ENCODE measurements at regions not wholly inside any gene's neighbourhood (a gene's known extent, or its start where the extent isn't known, plus 50 kb on each side); places are given as distances from the start of the nearest gene placed in this dataset.

DNA sequence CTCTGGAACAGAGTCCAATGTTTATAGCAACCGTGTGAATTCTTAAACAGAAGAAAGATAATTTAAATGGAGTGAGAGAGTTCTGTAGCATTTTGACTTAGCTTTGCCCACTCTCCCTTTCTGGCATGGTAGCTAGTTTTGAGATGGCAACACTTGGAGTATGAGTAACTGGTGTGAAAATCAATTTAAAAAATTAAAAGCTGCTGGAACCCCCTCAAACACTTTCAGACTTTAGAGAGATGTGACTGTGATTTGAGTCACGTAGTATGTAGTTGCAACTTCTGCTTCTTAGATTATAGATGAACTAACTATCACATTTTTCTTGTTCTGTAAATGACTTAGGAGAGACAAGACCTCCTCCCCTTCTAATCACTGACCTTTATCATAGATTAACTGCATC, 2309.5 kb upstream of the C9orf72 start:
- H3K4me1 ChIP-seq (ENCODE audit: insufficient read depth, low read length, severe bottlenecking) = no peaks in the 10 kb centered on the region
- H3K4me3 ChIP-seq (ENCODE audit: low read depth, low read length, poor library complexity, severe bottlenecking) = no peak overlapping the region
- H3K4me2 ChIP-seq (ENCODE audit: low read length) = no peak overlapping the region
- no peak overlapping the region for H2AFZ ChIP-seq (ENCODE audit: low read length)
- TF ChIP-seq EZH2 (IDR thresholded peaks at IDR 0.05; ENCODE audit: borderline replicate concordance, low read length) = no peak
- no peaks in the 10 kb centered on the region for H3K36me3 ChIP-seq (ENCODE audit: insufficient read depth, low read length)
- H3K9ac ChIP-seq (ENCODE audit: low read length) = no peak overlapping the region
- no peaks in the 10 kb centered on the region for H4K20me1 ChIP-seq (ENCODE audit: insufficient read depth, low read length)
- H3K27me3 ChIP-seq (ENCODE audit: insufficient read depth, low read length) = no peaks in the 10 kb centered on the region
- H3K79me2 ChIP-seq (ENCODE audit: insufficient read depth, low read length) = no peaks in the 10 kb centered on the region
- H3K9me3 ChIP-seq (ENCODE audit: low read length) = no peaks in the 10 kb centered on the region
- H3F3A ChIP-seq (ENCODE audit: insufficient read depth, low read length) = no peaks in the 10 kb centered on the region
- H3K27ac ChIP-seq (ENCODE audit: low read depth, low read length, poor library complexity, severe bottlenecking) = no peak overlapping the region
- H3K9me2 ChIP-seq (ENCODE audit: low read depth, low read length) = no peaks in the 10 kb centered on the region

DNA sequence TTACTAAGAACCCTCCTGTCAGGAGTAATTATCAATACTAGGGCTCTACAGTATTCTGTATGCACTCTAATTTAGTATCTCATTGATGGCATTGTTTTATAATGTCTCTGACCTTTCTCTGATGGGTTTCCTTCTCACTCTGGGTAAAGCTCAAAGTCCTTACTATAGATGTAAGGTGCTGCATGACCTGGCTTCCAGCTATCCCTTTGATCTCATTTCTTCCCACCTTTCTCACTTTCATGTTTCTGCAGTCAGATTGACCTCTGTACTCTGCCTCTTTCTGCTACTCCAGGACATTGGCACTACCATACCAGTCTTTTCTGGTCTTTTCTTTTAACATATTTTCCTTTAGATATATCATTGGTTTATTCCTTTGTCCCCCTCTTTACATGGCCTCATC, 2332.8 kb upstream of the C9orf72 start:
- no peak for TF ChIP-seq EZH2 (IDR thresholded peaks at IDR 0.05; ENCODE audit: borderline replicate concordance, low read length)
- TF ChIP-seq CTCF (IDR thresholded peaks at IDR 0.05; ENCODE audit: low read length) = no peak
- H3K9ac ChIP-seq (ENCODE audit: low read length) = no peak overlapping the region

GRCh38 chr9:29928072-29928471, 2354.8 kb upstream of the C9orf72 start:
- no peak overlapping the region for H3K4me3 ChIP-seq (ENCODE audit: low read depth, low read length, poor library complexity, severe bottlenecking)
- H3K27ac ChIP-seq (ENCODE audit: low read depth, low read length, poor library complexity, severe bottlenecking) = no peak overlapping the region
- H3K9me3 ChIP-seq (ENCODE audit: low read length) = no peaks in the 10 kb centered on the region
- H3K79me2 ChIP-seq (ENCODE audit: insufficient read depth, low read length) = no peaks in the 10 kb centered on the region
- H3F3A ChIP-seq (ENCODE audit: insufficient read depth, low read length) = no peaks in the 10 kb centered on the region
- H3K4me1 ChIP-seq (ENCODE audit: insufficient read depth, low read length, severe bottlenecking) = no peaks in the 10 kb centered on the region
- H3K9ac ChIP-seq (ENCODE audit: low read length) = no peak overlapping the region
- H3K36me3 ChIP-seq (ENCODE audit: insufficient read depth, low read length) = no peaks in the 10 kb centered on the region
- H3K9me2 ChIP-seq (ENCODE audit: low read depth, low read length) = no peaks in the 10 kb centered on the region
- no peak for TF ChIP-seq EZH2 (IDR thresholded peaks at IDR 0.05; ENCODE audit: borderline replicate concordance, low read length)
- TF ChIP-seq CTCF (IDR thresholded peaks at IDR 0.05; ENCODE audit: low read length) = no peak
- no peak overlapping the region for H2AFZ ChIP-seq (ENCODE audit: low read length)
- H3K4me2 ChIP-seq (ENCODE audit: low read length) = no peak overlapping the region
- H4K20me1 ChIP-seq (ENCODE audit: insufficient read depth, low read length) = no peaks in the 10 kb centered on the region
- no peaks in the 10 kb centered on the region for H3K27me3 ChIP-seq (ENCODE audit: insufficient read depth, low read length)

More for the DNA sequence above, 2332.8 kb upstream of the C9orf72 start:
- Histone ChIP-seq H3K27ac (ENCODE audit: low read depth, low read length, poor library complexity, severe bottlenecking) (no peak overlapping the region), H3K9me2 (ENCODE audit: low read depth, low read length) (no peaks in the 10 kb centered on the region), H2AFZ (ENCODE audit: low read length) (no peak overlapping the region), H3K36me3 (ENCODE audit: insufficient read depth, low read length) (no peaks in the 10 kb centered on the region), H3K4me3 (ENCODE audit: low read depth, low read length, poor library complexity, severe bottlenecking) (no peak overlapping the region), H3F3A (ENCODE audit: insufficient read depth, low read length) (no peaks in the 10 kb centered on the region), H3K4me2 (ENCODE audit: low read length) (no peak overlapping the region), H3K79me2 (ENCODE audit: insufficient read depth, low read length) (no peaks in the 10 kb centered on the region), H3K27me3 (ENCODE audit: insufficient read depth, low read length) (no peaks in the 10 kb centered on the region), H3K9me3 (ENCODE audit: low read length) (no peaks in the 10 kb centered on the region), H3K4me1 (ENCODE audit: insufficient read depth, low read length, severe bottlenecking) (no peaks in the 10 kb centered on the region), H4K20me1 (ENCODE audit: insufficient read depth, low read length) (no peaks in the 10 kb centered on the region)

- Histone ChIP-seq H2AFZ (ENCODE audit: low read length) (no peak overlapping the region), H3F3A (ENCODE audit: insufficient read depth, low read length) (no peaks in the 10 kb centered on the region)
- TF ChIP-seq EZH2 (IDR thresholded peaks at IDR 0.05; ENCODE audit: borderline replicate concordance, low read length) = no peak
- TF ChIP-seq CTCF (IDR thresholded peaks at IDR 0.05; ENCODE audit: low read length) = no peak
Observed at GRCh38 chr9:29939559-29939958, 2366.3 kb upstream of the C9orf72 start.

More at GRCh38 chr9:29939559-29939958, 2366.3 kb upstream of the C9orf72 start:
- Histone ChIP-seq H3K36me3 (ENCODE audit: insufficient read depth, low read length) (no peaks in the 10 kb centered on the region), H3K4me1 (ENCODE audit: insufficient read depth, low read length, severe bottlenecking) (no peaks in the 10 kb centered on the region), H3K9me3 (ENCODE audit: low read length) (no peaks in the 10 kb centered on the region), H4K20me1 (ENCODE audit: insufficient read depth, low read length) (no peaks in the 10 kb centered on the region), H3K4me2 (ENCODE audit: low read length) (no peak overlapping the region), H3K4me3 (ENCODE audit: low read depth, low read length, poor library complexity, severe bottlenecking) (no peak overlapping the region), H3K79me2 (ENCODE audit: insufficient read depth, low read length) (no peaks in the 10 kb centered on the region), H3K9me2 (ENCODE audit: low read depth, low read length) (no peaks in the 10 kb centered on the region), H3K27me3 (ENCODE audit: insufficient read depth, low read length) (no peaks in the 10 kb centered on the region), H3K27ac (ENCODE audit: low read depth, low read length, poor library complexity, severe bottlenecking) (no peak overlapping the region), H3K9ac (ENCODE audit: low read length) (no peak overlapping the region)
